ENCODE measurements at regions not wholly inside any gene's neighbourhood (a gene's known extent, or its start where the extent isn't known, plus 50 kb on each side); places are given as distances from the start of the nearest gene placed in this dataset.
A peak's percentile ranks its signal among the peaks of the same experiment; 100 is the strongest.

- DNase-seq (ENCODE audit: low read depth) = peak; percentile 47
Measured at GRCh38 chr2:12416600-12416999, 300.1 kb upstream of the TRIB2 start.

DNA sequence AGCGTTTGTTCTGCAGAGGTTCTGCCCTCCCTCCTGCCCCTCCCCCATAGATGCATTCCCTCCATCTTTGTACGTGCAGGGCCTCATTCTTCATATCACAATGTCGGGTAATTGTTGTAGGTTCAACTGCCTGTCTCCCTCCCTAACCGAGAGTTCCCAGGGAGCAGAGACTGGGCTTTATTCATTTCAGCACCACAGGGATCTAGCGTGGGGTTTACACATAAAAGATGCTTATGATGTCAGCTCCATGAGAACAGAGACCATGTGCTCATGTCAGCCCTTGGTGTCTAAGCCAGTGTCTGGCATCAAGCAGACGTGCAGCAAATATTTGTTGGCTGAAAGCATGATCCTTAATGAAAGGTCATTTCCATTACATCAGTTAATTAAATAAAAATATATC lies 298.9 kb upstream of the TRIB2 start:
- peak; percentile 4 for DNase-seq (ENCODE audit: low read depth)

- no peak for DNase-seq (ENCODE audit: low read depth)
Measured at GRCh38 chr2:12419803-12420202, 296.9 kb upstream of the TRIB2 start.

DNA sequence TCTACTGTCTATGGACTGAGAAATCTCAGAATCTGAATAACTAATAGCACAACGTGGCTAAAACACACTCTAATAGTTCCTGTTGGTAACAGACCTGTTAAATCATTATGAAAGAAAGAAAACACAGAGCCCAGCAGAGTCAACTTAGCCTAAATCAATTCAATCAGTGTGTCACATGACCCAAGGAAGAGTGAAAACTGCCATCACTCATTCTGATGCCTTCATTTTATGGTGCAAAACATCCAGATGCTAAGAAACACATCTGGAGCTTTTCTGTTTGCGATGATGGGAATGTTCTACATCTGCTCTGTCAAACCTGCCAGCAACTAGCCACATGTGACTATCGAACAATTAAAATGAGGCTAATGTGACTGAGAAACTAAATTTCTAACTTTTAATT lies 295.7 kb upstream of the TRIB2 start:
- no peak for DNase-seq (ENCODE audit: low read depth)

DNA sequence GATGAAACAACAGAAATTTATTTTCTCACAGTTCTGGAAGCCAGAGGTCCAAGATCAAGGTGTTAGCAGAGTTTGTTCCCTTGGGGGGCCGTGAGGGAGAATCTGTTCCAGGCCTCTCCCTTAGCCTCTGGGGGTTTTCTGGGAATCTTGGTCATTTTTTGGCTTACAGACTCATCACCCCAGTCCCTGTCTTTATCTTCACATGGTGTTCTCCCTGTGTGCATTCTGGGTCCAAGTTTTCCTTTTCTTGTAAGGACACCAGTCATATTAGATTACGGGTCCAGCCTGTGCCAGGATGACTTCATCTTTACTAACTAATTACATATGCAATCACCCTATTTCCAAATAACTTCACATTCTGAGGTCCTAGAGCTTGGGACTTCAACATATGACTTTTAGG lies 292.5 kb upstream of the TRIB2 start:
- peak; percentile 7 for DNase-seq (ENCODE audit: low read depth)

DNA sequence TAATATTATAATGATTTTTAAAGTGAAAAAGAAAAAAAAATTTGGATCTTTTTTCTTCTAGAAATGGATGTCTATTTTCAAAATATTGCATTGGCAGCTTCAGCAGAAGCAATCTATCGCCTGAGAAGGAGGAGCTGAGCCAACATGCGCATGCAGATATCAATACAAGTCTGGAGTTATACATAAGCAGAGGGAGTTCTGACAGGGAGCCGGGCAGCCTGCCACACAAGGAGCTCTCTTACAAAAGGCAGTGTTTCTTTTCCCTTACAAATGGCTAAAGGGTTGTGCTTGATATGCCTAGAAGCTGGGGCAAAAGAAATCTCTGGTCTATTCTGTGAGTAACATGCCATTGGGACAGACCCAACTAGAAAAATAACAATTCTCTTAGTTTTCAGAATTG lies 291.9 kb upstream of the TRIB2 start:
- no peak for DNase-seq (ENCODE audit: low read depth)

DNA sequence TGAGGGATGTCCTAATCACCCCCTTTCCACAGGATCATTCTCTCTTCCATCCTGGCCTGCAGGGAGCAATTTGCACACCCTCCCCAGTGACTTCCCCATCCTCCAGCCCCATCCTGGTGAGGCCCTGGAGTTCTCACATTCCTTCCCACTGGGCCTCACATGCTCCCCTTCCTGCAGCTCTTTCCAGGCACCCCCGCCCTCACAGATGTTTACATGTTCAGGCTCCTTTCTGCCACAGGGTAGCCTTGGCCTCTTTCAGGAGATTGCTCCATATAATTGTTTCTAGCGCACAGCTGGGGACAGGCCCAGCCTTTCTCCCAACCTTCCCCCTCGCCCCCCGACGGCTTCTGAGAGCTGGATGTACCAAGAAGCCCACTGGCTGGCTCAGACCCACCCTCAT lies 288.4 kb upstream of the TRIB2 start:
- peak; percentile 38 for DNase-seq (ENCODE audit: low read depth)

- DNase-seq (ENCODE audit: low read depth) = peak; percentile 70
Measured at GRCh38 chr2:12428786-12429185, 287.9 kb upstream of the TRIB2 start.

DNA sequence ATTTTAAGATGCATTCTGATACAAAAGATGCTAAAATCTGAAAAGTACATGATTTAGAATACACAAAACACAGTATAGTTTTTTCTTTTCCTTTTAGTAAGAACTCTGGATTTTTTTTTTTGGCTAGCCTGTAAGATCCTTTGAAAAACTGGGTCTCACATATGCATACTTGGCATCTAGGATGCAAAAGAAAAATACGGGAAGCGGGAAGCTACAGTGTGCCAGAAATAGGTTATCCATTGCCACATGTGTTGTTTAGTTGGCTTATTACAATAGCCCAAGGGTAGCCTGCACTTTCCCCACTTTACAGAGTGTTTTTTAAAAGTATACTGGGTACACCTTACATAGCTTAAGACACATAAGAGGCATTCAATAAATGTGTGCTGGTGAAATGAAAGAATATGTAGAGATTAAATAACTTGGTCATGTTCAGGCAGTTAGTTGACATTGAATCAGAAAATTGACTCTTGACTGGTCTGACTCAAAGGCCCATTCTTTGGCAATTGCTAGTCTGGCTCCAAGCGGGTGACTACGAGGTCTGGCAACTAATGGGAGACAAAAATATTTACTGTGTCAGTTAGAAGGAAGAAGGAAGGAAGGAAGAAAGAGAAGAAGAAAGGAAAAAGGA lies 286.8 kb upstream of the TRIB2 start:
- DNase-seq (ENCODE audit: low read depth) = peak; percentile 73

- peak; percentile 4 for DNase-seq (ENCODE audit: low read depth)
Measured at GRCh38 chr2:12430407-12431133, 286.2 kb upstream of the TRIB2 start.

GRCh38 chr2:12432985-12433625 lies 283.6 kb upstream of the TRIB2 start:
- peak; percentile 67 for DNase-seq (ENCODE audit: low read depth)

GRCh38 chr2:12433626-12433990 lies 283.1 kb upstream of the TRIB2 start:
- no peak for DNase-seq (ENCODE audit: low read depth)

DNA sequence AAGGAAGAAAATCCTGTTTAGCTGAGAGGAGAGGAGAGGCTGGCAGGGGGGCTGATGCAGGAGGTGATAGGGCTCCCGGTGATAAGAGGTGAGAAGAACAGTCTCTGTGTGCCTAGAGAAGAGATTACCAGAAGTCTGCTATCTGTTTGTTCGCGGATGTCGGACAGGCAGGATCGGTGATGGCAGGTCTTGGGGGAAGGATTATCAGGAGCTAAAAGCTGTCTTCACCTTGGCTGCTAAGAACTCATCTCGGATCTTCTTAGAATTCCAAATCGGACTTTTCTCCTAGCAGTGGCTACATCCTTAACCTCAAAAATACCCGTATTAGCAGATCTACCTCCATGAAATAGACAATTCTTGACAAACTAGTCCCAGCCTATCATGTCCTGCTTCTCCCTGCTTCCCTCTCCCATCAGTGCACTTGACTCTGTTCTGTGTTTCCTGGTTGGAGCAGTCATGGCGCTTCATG lies 282.1 kb upstream of the TRIB2 start:
- no peak for DNase-seq (ENCODE audit: low read depth)

GRCh38 chr2:12435430-12436222 lies 281.1 kb upstream of the TRIB2 start:
- no peak for DNase-seq (ENCODE audit: low read depth)

GRCh38 chr2:12436483-12436882 lies 280.3 kb upstream of the TRIB2 start:
- DNase-seq (ENCODE audit: low read depth) = no peak

DNA sequence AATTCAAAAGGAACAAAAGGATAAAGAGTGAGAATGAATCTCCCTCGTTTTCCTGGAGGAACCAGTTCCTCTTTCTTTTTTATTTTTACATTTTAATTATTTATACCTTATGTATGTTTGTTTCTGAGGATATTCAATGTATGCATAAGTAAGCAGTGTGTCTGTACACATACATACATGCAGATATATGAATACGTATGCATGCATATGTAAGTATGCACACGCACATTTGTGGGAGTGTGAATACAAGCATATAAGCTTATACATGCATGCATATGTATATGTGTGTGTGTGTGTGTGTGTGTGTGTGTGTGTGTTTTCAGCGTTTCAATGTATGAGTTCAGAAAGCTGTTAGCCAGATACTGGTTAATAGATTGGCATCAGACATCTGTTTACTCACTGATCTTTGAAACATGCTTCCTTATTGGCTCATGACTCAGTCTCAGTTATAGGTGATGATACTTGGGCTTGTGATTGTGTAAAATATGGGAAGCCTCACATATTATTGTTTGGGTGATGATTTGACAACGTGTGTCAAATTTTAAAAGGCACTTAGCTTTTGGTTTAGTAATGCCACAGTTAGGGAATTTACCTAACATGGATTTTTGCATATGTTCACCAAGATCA lies 279.7 kb upstream of the TRIB2 start:
- DNase-seq (ENCODE audit: low read depth) = no peak

- DNase-seq (ENCODE audit: low read depth) = no peak
Measured at GRCh38 chr2:12440731-12441130, 276.0 kb upstream of the TRIB2 start.

GRCh38 chr2:12441750-12442475 lies 274.8 kb upstream of the TRIB2 start:
- peak; percentile 33 for DNase-seq (ENCODE audit: low read depth)

- DNase-seq (ENCODE audit: low read depth) = peak; percentile 74
Measured at GRCh38 chr2:12442476-12442847, 274.3 kb upstream of the TRIB2 start.

- DNase-seq (ENCODE audit: low read depth) = peak; percentile 59
Measured at GRCh38 chr2:12448846-12449505, 267.8 kb upstream of the TRIB2 start.

DNA sequence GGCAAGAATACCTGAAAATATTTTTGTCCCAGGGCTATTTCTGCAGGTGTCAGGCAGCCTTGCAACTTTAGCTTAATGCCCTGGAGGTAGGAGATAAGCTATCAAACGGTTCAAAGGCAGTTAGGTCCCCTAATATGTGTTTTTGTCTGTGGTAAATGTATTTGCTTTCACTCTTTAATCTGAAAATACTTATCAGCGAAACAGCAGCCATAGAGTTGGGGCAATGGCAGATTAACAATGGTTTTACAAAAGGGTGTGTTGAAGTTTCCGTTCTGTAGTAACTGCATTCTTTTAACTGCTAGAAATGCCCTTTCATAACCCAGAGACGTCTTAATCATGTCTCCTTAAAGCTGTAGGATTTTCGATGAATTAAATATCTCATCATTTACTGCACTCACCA lies 265.0 kb upstream of the TRIB2 start:
- no peak for DNase-seq (ENCODE audit: low read depth)
